Stimulated activated CD8-positive, alpha-beta memory T cell treated with anti-CD3 and anti-CD28 coated beads, Interleukin-15, amount 100 ng/mL, for 1 hour (primary cell): ENCODE measurements at regions not wholly inside any gene's neighbourhood (a gene's known extent, or its start where the extent isn't known, plus 50 kb on each side); places are given as distances from the start of the nearest gene placed in this dataset.

Experiments used
- DNase-seq: peaks from one replicate; pipeline ENCODE4 v3.0.0-alpha.2; 2020; ENCODE audit warnings: low read depth

- no peak for DNase-seq
Measured at GRCh38 chr10:129369566-129369965, 97.5 kb upstream of the MGMT start.

- DNase-seq: no peak
Measured at GRCh38 chr10:129371541-129371940, 95.5 kb upstream of the MGMT start.

- DNase-seq: no peak
Measured at GRCh38 chr10:129372172-129372571, 94.9 kb upstream of the MGMT start.

- DNase-seq: no peak
Measured at GRCh38 chr10:129373231-129373630, 93.8 kb upstream of the MGMT start.

GRCh38 chr10:129373718-129374117 lies 93.3 kb upstream of the MGMT start:
- no peak for DNase-seq

- DNase-seq: no peak
Measured at GRCh38 chr10:129375171-129375570, 91.9 kb upstream of the MGMT start.

GRCh38 chr10:129375912-129376311 lies 91.1 kb upstream of the MGMT start:
- DNase-seq: no peak

GRCh38 chr10:129380279-129380678 lies 86.8 kb upstream of the MGMT start:
- DNase-seq: no peak

GRCh38 chr10:129381741-129382140 lies 85.3 kb upstream of the MGMT start:
- DNase-seq: no peak

- DNase-seq: no peak
Measured at GRCh38 chr10:129382401-129382800, 84.6 kb upstream of the MGMT start.

GRCh38 chr10:129383651-129384050 lies 83.4 kb upstream of the MGMT start:
- DNase-seq: no peak

GRCh38 chr10:129385600-129385999 lies 81.4 kb upstream of the MGMT start:
- DNase-seq: no peak

GRCh38 chr10:129386415-129387257 lies 80.4 kb upstream of the MGMT start:
- no peak for DNase-seq

GRCh38 chr10:129387258-129387525 lies 79.8 kb upstream of the MGMT start:
- no peak for DNase-seq

- no peak for DNase-seq
Measured at GRCh38 chr10:129388435-129388834, 78.6 kb upstream of the MGMT start.

- DNase-seq: no peak
Measured at GRCh38 chr10:129389194-129389593, 77.8 kb upstream of the MGMT start.

GRCh38 chr10:129390147-129390546 lies 76.9 kb upstream of the MGMT start:
- DNase-seq: no peak

GRCh38 chr10:129390726-129391125 lies 76.3 kb upstream of the MGMT start:
- DNase-seq: no peak

- no peak for DNase-seq
Measured at GRCh38 chr10:129391464-129391863, 75.6 kb upstream of the MGMT start.

GRCh38 chr10:129392855-129393254 lies 74.2 kb upstream of the MGMT start:
- DNase-seq: no peak

- no peak for DNase-seq
Measured at GRCh38 chr10:129393812-129394211, 73.2 kb upstream of the MGMT start.

GRCh38 chr10:129394518-129395328 lies 72.3 kb upstream of the MGMT start:
- DNase-seq: no peak

- DNase-seq: no peak
Measured at GRCh38 chr10:129396021-129396722, 70.9 kb upstream of the MGMT start.
